ENCODE measurements at regions not wholly inside any gene's neighbourhood (a gene's known extent, or its start where the extent isn't known, plus 50 kb on each side); places are given as distances from the start of the nearest gene placed in this dataset.

DNA sequence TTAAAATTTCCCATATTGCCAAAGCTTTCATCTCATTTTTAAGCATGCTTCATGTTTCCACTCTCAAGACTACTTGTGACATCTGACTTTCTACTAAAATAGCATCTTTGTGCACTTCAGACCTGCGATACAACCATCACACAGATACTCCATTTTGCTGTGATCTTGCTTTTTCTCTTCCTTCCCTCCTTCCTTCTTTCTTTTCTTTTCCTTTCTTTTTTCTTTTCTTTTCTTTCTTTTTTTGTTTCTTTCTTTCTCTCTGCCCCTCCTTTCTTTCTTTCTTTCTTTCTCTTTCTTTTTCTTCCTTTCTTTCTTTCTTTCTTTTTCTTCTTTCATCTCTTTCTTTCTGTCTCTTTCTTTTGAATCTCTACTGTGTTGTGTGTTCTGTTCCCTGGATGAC is 194.0 kb upstream of the KCND2 start:
- TF ChIP-seq, protein P1, sequence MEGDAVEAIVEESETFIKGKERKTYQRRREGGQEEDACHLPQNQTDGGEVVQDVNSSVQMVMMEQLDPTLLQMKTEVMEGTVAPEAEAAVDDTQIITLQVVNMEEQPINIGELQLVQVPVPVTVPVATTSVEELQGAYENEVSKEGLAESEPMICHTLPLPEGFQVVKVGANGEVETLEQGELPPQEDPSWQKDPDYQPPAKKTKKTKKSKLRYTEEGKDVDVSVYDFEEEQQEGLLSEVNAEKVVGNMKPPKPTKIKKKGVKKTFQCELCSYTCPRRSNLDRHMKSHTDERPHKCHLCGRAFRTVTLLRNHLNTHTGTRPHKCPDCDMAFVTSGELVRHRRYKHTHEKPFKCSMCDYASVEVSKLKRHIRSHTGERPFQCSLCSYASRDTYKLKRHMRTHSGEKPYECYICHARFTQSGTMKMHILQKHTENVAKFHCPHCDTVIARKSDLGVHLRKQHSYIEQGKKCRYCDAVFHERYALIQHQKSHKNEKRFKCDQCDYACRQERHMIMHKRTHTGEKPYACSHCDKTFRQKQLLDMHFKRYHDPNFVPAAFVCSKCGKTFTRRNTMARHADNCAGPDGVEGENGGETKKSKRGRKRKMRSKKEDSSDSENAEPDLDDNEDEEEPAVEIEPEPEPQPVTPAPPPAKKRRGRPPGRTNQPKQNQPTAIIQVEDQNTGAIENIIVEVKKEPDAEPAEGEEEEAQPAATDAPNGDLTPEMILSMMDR (IDR thresholded peaks at IDR 0.05): no peak
- TF ChIP-seq EZH2 (IDR thresholded peaks at IDR 0.05; ENCODE audit: borderline replicate concordance, insufficient read depth, low read depth, low read length, poor library complexity, severe bottlenecking): no peak
